NCI-H748 (cell line): ENCODE measurements at regions not wholly inside any gene's neighbourhood (a gene's known extent, or its start where the extent isn't known, plus 50 kb on each side); places are given as distances from the start of the nearest gene placed in this dataset.
A peak's percentile ranks its signal among the peaks of the same experiment; 100 is the strongest.

ENCODE experiments used
- DNase-seq: peaks from one replicate; lab custom pipeline; 2025; ENCODE audit not compliant: unreplicated experiment; lab: John Stamatoyannopoulos, UW

- DNase-seq = no peak
Observed at GRCh38 chr16:55041540-55042234, 111.0 kb downstream of the IRX5 start.

DNA sequence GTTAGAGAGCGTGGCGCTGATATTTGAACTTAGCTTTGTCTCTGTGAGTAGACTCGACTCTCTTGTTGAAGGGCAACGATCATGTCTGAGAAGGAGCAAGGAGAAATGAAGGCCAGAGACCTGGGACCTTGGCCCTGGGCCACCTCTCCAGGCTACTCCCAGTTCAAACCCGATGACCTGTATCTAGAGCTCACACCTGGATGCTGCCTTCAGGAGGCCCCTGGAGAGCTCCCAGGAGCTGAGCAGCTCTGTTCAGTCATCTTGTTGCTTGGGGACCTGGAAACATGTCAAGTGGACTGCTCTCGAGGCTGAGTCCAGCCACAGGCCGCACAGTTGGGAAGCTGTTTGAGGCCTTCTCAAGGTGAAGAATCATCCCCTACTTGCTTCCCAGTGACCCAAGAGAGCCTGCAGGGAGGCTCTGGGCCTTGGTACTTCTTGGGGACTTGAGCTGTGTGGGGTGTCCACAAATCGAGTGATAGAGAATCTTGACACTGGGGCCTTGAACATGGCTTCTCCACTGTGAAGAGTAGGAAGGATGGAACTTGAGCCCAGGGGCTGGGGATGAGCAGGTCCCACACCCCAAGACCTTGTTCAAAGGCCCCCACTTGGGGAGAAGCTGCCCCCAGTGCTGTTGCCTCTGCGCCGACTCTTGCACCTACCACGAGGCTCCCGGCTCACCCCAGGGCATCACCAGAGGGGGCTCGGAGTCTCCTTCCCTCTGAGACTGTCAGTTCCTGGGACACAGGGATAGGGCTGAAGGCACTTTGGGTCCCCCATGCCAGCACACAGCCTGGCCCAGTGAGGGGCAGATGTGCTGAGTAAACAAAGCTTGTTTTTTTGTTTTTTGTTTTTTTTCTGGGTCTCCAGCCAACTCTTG, 112.1 kb downstream of the IRX5 start:
- DNase-seq = no peak

- no peak for DNase-seq
Observed at GRCh38 chr16:55043499-55043898, 112.8 kb downstream of the IRX5 start.

DNA sequence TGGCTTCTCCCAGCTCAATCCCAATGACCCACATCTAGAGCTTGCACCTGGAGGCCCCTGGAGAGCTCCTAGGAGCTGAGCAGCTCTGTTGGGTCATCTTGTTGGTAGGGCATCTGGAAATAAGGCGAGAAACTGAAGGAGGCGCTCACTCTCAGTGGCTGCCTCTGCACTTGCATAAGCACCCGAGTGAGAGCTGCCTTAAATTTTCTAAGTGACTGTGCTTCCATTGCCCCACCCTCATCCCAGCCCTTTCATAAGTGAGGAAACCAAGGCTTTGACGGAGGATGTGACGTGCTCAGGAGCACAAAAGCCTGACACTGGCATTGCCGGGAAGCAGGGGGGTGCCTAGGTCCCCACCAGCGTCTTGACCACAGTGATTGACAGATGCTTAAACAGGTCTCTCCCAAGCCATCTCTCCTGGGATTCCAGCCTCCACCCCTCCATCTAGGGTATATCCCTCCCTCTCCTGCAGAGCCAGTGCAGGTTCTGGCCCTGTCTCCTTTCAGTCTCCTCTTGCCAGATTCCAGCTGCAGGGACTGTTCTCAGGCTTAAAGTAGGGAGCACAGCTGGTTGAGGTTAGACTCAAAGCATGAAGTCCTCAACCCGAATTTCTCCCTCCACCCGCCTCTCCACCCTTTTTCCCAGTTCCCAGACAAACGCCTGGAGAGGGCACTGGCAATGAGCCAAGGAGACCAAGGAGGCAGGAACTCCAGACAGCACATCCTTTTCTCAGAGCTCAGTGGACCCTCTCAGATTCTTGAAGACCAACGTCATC, 113.7 kb downstream of the IRX5 start:
- no peak for DNase-seq

DNA sequence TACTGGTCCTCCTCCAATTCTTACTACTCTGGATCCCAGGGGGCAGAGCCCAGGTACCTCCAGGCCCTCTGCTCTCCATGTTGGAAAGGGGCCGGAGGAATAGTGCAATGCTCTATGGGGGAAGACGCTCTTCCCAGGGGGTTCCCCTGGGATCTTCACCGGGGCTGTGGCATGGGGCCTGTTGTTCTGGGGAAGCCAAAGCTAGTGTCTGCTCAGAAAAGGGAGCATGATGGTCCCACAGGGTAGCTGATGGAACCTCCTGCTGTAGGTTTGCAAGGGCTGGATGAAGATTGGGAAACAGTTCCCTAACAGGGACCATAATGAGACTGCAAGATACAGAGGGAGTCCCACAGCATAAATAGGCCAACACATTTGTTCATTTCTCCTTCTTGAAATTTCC, 114.7 kb downstream of the IRX5 start:
- DNase-seq = no peak

GRCh38 chr16:55045756-55046460, 115.2 kb downstream of the IRX5 start:
- DNase-seq = no peak

GRCh38 chr16:55046513-55046912, 115.8 kb downstream of the IRX5 start:
- no peak for DNase-seq

GRCh38 chr16:55046916-55047315, 116.3 kb downstream of the IRX5 start:
- no peak for DNase-seq

- no peak for DNase-seq
Observed at GRCh38 chr16:55047331-55047730, 116.7 kb downstream of the IRX5 start.

GRCh38 chr16:55047903-55048497, 117.3 kb downstream of the IRX5 start:
- DNase-seq = no peak

GRCh38 chr16:55048745-55049144, 118.1 kb downstream of the IRX5 start:
- DNase-seq = no peak

DNA sequence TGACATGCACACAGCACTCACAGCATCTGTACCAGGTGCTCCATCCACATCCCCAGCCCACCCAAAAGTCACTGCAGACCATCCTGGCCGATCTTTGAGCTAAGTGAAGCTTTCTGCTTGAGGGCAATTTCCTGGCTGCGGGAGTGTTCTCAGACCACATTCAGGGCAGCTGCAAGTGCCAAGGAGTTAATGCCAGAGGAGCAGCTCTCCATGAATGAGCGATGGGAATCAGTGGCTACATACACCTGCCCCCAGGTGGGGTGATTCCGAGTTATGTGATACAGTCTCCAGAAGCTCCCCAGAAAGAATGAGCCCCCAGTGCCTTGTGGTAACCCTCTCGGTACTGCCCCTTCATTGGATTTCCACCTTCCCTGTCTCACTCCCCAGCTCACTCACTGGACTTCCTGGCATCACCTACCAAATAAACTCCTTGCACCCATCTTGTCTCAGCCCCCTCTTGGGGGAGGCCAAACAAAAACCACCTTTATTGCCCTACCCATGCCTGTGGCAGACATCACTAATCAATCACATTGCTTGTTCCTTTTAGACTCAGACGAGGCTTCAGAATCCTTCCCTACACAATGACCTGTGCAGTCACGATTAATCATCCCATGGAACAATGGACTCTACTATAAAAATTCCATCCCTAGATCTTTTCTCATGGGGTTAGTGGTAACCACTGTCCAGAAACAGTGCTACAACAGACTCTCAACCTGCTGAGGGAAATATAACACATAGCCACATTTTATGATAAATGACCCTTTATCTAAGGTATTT, 121.1 kb downstream of the IRX5 start:
- DNase-seq = no peak

- DNase-seq = no peak
Observed at GRCh38 chr16:55052348-55052734, 121.7 kb downstream of the IRX5 start.

DNA sequence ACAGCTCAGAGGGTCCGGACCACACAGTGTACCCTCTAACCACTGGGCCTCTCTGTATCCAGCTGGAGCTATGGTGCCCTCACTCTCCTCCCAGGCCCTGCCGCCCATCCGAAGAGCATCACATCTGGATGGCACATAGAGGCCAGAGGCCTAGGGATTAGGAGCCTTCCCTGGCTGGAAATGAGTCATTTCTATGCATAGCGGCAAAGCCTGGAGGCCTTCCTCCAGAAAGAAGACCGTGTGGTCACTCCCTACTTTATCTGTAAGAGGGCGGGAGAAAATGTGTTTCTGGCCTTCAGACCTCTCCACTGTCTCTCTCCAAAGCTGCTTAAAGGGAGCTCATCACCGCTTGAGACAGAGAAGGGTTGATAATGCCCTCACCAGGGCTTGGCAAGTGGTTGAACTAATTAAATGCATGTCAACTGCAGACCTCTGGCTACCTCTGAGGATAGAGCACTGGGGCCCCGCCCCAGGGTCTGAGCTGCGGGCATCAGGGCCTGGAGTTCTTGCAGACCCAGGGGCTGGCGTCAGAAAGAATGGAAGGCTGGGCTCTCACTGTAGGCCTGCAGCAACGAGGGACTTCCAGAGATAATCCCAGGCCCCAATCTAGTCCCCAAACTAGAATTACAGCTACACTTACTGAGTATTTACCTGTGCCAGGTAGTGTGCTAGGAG, 122.2 kb downstream of the IRX5 start:
- DNase-seq = no peak

DNA sequence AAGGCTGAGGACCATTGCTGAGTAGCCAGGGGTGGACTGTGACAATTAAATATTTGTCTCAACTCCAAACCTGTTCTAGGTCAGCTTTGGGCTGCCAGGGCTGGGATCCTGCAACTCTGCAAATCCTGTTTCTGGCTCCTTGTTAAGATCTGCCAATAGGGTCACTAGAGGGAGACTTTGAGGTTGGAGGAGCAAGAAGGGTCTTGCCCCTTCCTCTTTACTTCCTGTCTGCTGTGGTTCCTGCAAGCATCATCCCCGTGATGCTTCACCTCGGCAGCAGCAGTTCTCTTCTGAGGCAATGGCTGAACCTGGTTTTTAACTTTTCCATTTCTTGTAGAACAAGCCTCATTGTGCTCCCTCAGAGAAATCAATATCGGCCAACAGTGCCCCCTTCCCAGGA, 124.6 kb downstream of the IRX5 start:
- no peak for DNase-seq

GRCh38 chr16:55056585-55057401, 126.1 kb downstream of the IRX5 start:
- peak; percentile 71 for DNase-seq

DNA sequence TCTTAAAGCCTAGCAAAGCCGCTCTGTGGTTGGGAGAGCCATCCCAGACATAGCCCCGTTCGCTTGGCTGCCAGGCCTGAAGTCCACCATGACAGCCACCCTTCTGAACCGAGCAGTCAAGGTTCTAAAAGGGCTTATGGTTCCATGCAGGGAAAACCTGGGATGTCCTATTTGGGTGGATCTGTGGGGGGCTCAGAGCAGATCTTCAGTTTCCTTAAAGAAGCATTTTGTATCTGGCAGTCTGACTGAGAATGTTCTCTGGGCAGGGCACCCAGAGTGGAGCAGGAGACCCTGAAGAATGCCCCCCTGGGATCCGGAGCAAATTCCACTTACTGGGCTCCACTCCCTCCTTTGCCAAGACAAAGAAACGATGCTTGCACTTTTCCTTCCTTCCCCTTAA, 127.2 kb downstream of the IRX5 start:
- no peak for DNase-seq

GRCh38 chr16:55058576-55058975, 127.9 kb downstream of the IRX5 start:
- DNase-seq = no peak

DNA sequence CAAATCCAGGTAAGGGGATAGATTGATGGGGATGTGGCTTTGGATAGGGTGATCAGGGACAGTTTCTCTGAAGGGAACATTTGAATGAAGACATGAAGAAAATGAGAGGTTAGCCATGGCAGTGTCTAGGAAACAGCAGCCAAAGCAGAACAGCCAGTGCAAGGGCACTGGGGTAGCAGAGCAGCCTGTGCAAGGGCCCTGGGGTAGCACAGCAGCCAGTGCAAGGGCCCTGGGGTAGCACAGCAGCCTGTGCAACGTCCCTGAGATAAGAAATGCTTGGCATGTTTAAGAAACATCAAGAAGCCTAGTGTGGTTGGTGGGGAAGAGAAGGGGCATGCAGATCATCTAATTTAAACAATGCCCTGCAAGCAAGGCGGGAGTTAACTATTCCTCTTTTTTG, 128.5 kb downstream of the IRX5 start:
- DNase-seq = no peak
